IPS-NIHi7 (cell line): ENCODE measurements at regions not wholly inside any gene's neighbourhood (a gene's known extent, or its start where the extent isn't known, plus 50 kb on each side); places are given as distances from the start of the nearest gene placed in this dataset.

ENCODE experiments used
- DNase-seq: peaks from one replicate; pipeline ENCODE4 v3.0.0; 2012; ENCODE audit warnings: mixed read lengths; ENCODE audit errors: extremely low spot score

GRCh38 chr2:145290986-145291385 is 771.1 kb upstream of the ZEB2 start:
- DNase-seq: no peak

GRCh38 chr2:145289946-145290345 is 770.0 kb upstream of the ZEB2 start:
- no peak for DNase-seq

GRCh38 chr2:145288650-145289496 is 769.0 kb upstream of the ZEB2 start:
- DNase-seq: no peak

- DNase-seq: no peak
Measured at GRCh38 chr2:145287736-145288135, 767.8 kb upstream of the ZEB2 start.

- no peak for DNase-seq
Measured at GRCh38 chr2:145286716-145287275, 766.9 kb upstream of the ZEB2 start.

GRCh38 chr2:145284551-145284950 is 764.6 kb upstream of the ZEB2 start:
- DNase-seq: no peak

- DNase-seq: no peak
Measured at GRCh38 chr2:145283131-145283530, 763.2 kb upstream of the ZEB2 start.

- no peak for DNase-seq
Measured at GRCh38 chr2:145277922-145278321, 758.0 kb upstream of the ZEB2 start.

- no peak for DNase-seq
Measured at GRCh38 chr2:145273840-145274239, 753.9 kb upstream of the ZEB2 start.

- no peak for DNase-seq
Measured at GRCh38 chr2:145268931-145269330, 749.0 kb upstream of the ZEB2 start.

GRCh38 chr2:145267451-145267850 is 747.5 kb upstream of the ZEB2 start:
- DNase-seq: no peak

GRCh38 chr2:145265244-145265643 is 745.3 kb upstream of the ZEB2 start:
- DNase-seq: no peak

- DNase-seq: no peak
Measured at GRCh38 chr2:145260674-145261073, 740.8 kb upstream of the ZEB2 start.

GRCh38 chr2:145260081-145260480 is 740.2 kb upstream of the ZEB2 start:
- DNase-seq: no peak

GRCh38 chr2:145258903-145259579 is 739.1 kb upstream of the ZEB2 start:
- no peak for DNase-seq

GRCh38 chr2:145257931-145258330 is 738.0 kb upstream of the ZEB2 start:
- DNase-seq: no peak

GRCh38 chr2:145256551-145256950 is 736.6 kb upstream of the ZEB2 start:
- DNase-seq: no peak

- no peak for DNase-seq
Measured at GRCh38 chr2:145254291-145254690, 734.4 kb upstream of the ZEB2 start.

GRCh38 chr2:145253492-145253891 is 733.6 kb upstream of the ZEB2 start:
- no peak for DNase-seq

GRCh38 chr2:145245268-145245870 is 725.5 kb upstream of the ZEB2 start:
- DNase-seq: no peak

- DNase-seq: no peak
Measured at GRCh38 chr2:145235312-145235711, 715.4 kb upstream of the ZEB2 start.

GRCh38 chr2:145230546-145230945 is 710.6 kb upstream of the ZEB2 start:
- no peak for DNase-seq

GRCh38 chr2:145228506-145228905 is 708.6 kb upstream of the ZEB2 start:
- no peak for DNase-seq
